Heart left ventricle (tissue), 13 donors: ENCODE measurements at regions not wholly inside any gene's neighbourhood (a gene's known extent, or its start where the extent isn't known, plus 50 kb on each side); places are given as distances from the start of the nearest gene placed in this dataset.

ENCODE experiments used
- CTCF ChIP-seq, 12 donors: fragments of 200-600 bp; sonication (generic) in 4 of 12; IDR thresholded peaks; one replicate each; pipeline versions ENCODE4 v1.5.0 to v1.8.0; 2018 to 2022; ENCODE audit warnings: antibody characterized with exemption in 12 of 12, mild to moderate bottlenecking in 5 of 12
- POLR2A ChIP-seq, 2 donors: fragments of 450-650 bp; IDR thresholded peaks; one replicate each; pipeline ENCODE4 v1.6.1; 2017; ENCODE audit warnings: antibody characterized with exemption in 2 of 2, mild to moderate bottlenecking in 2 of 2, moderate library complexity in 2 of 2
- donor health status: ischemic (EF 13 %, LVEDD 7.1; RV severe dilation, severe dysfunction).
- donor health status: DM: no; HTN: yes; CAD: no.
- donor health status: DM: no; HTN: no; CAD: no.
- donor health status: ischemic (EF 25% LVEDD 6.9; RV normal size, moderate dysfunction).
- donor health status: ischemic (EF 25% LVEDD 5.7; RV mildly dilated, moderate dysfunction).
- donor health status: ischemic (EF 35%, LVEDD 5.7; RV mildly dilated, moderate dysfunction).
- donor health status: nonischemic (EF 11% LVEDD 7.7; RV severe dilation, severe dysfunction).
- donor health status: DM: yes; HTN: yes; CAD: no.
- donor health status: PGD.
- donor health status: ischemic (EF 29% LVEDD 5.4; RV normal size, mild dysfunction).
- donor health status: nonischemic (EF 23%, LVEDD 6.1; RV moderate dilation, normal function).

GRCh38 chr2:47631792-47632398 lies 61.1 kb upstream of the KCNK12 start:
- TF ChIP-seq CTCF (IDR thresholded peaks at IDR 0.05), result no peak
- no peak for TF ChIP-seq POLR2A (IDR thresholded peaks at IDR 0.05)
